ENCODE measurements at regions not wholly inside any gene's neighbourhood (a gene's known extent, or its start where the extent isn't known, plus 50 kb on each side); places are given as distances from the start of the nearest gene placed in this dataset.

DNA sequence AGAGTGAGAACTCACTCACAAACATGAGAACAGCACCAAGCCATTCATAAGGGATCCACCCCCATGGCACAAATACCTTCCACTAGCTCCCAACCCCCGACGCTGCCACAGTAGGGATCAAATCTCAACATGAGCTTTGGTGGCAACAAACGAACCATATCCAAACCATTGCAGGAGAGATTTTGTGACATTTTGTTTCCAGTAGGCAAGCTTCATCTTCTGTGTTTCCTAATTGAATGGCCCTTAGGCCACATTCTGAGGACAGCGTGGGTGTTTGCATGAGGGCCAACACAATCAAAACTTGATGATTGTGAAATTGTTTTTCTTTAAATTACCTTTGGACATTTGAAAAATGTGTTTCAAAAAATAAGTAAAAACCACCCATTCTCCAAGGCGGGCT is 102.6 kb upstream of the LNX1 start:
- no peak for DNase-seq (ENCODE audit: low spot score)

DNA sequence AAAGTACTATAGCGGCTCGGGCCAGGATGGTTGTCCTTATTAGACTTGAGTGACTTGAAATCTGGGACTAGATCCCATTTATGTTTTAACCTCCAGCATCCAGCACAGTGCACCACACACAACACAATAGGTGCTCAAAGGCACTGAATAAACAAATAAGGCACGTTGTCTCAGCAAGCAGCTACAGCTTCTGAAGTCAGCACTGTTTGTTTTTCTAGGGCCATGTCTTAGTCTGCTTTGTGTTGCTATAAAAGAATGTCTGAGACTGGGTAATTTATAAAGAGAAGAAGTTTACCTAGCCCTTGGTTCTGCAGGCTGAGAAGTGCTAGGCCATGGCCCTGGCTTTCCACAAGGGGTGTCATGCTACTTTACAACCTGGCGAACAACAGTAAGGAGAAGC is 102.1 kb upstream of the LNX1 start:
- DNase-seq (ENCODE audit: low spot score) = no peak

GRCh38 chr4:53688186-53688790 is 97.0 kb upstream of the LNX1 start:
- no peak for DNase-seq (ENCODE audit: low spot score)

- no peak for DNase-seq (ENCODE audit: low spot score)
These were observed 95.2 kb upstream of the LNX1 start for GRCh38 chr4:53686521-53686920.

DNA sequence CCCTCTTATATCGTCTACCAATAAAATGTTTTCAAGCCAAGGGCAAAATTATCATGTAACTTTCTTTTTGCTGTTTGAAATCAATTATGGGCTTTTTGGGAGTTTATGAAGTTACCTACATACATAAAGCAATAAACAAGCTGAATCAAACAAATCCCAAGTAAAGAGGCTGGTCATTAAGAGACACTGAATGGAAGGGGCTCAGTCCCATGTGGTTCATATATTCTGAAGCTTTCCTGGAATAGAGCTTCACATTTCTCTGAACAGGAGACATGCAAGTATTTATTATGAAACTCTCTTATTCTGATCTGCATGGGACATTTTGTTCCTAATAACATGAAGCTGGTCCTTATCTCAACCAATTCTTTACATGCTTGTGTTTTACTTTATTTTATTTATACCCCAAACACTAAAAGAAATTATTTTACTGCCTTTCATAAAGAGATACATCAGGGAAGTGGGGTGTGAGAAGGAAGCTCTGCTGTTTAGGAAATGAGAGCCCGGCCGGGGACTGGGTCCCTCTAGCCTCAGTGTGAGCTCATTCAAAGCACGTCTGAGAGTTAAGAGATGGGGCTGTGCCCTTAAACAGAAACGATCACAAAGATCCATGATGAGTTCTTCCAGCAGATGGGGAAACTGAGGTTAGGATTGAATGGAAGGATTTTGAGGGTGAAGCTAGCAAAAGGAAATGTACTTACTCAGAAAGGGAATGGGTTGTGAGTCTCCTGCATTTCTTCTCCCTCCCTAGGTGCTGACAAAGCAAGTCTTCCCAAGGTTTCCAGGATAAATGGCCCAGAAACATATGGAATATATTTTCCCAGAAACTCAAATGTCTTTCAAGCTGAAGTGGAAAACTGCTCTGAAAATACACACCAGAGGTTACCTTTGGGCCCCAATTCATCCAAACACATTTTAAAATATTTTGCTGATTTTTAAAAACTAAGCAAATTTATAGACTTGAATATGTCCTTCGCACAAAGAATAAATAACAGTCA is 93.1 kb upstream of the LNX1 start:
- no peak for DNase-seq (ENCODE audit: low spot score)

GRCh38 chr4:53682908-53683307 is 91.6 kb upstream of the LNX1 start:
- DNase-seq (ENCODE audit: low spot score) = no peak

DNA sequence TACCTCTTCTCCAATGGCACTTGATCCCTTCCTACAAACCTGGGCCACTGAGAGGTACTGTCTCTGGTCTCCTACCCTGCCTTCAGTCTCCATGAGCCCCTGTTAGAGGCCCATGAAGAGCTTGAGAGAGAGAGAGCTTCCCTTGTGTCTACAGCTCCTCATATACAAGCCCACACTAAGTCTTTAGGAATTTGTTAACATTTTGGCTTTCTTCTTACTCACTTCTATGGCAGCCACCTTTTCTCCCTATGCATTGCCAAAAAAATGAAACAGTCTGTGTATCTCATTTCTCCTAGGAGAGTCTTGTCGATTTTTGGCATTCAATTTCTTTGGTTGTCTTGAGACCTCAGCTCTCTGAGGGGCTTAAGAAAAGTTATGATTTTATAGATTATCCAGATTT is 90.9 kb upstream of the LNX1 start:
- DNase-seq (ENCODE audit: low spot score) = no peak

DNA sequence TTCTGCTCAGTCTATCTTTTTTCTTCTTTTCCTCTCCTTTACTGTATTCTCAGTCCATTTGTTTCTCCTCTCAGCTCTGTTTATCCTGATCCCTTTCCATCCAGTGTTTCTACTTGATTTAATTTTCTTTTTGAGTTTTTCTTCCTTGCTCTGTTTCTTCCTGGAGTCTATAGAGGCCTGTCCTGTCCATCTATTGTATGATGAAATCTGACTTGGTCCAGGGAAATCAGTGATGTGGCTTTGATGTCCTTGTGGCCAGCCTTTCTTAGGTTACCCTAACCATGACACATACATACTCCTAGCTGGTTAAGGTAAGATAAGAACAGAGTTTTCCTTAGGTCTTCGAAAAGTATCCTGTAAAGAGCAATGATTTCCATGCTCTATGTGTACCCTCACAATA is 89.3 kb upstream of the LNX1 start:
- no peak for DNase-seq (ENCODE audit: low spot score)

DNA sequence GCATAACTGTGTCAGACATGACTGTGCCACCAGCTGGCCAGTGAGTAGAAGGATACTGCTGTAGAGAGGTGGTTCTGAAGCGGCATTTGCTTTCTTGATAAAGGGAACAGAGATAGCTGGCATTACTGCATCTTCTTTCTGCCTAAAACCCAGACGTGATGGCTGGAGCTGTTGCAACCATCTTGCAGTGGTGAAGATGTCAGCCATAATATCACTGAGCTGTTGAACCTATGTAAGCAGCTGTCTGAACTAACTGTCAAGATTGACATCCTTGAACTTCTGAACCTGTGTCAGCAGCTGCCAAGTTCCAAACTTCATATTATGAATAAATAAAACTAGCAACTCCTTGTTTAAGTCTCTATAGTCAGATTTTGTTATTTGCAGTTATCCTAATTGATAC is 88.9 kb upstream of the LNX1 start:
- DNase-seq (ENCODE audit: low spot score) = no peak

GRCh38 chr4:53676402-53676871 is 85.2 kb upstream of the LNX1 start:
- DNase-seq (ENCODE audit: low spot score) = no peak

GRCh38 chr4:53674903-53675302 is 83.6 kb upstream of the LNX1 start:
- no peak for DNase-seq (ENCODE audit: low spot score)

DNA sequence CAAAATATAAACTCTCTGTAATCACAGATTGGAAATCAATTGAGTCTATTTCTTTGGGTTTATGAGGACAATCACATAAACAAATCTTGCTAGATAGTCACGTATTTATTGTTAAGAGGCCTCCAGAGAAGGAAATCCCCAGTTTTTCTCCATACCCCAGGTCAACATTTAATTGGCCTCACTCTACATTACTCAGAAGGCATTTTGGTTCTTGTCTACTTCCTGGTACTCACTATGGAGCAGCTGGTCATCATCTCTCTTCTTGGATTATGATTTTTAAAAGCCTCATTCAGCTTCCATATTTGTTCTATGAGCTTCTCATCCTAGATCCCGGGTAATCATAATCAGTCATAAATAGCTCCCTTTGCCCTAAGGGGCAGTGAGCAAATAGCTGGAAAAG is 81.6 kb upstream of the LNX1 start:
- DNase-seq (ENCODE audit: low spot score) = no peak

GRCh38 chr4:53671757-53672156 is 80.5 kb upstream of the LNX1 start:
- DNase-seq (ENCODE audit: low spot score) = no peak

DNA sequence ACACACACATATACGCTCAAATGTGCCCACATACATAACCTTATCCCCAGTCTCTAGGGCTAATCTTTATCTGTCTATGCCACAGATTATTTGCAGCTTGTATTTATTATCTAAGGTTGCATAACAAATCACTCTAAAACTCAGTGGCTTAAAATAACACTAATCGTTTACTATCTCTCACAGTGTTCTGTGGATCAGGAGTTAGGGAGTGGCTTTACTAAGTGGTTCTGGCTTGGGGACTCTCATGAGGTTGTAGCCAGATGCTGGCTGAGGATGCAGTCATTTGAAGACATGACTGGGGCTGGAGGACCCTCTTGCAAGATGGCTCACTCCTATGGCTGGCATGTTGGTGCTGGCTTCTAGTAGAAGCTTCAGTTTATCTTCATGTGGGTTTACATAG is 68.5 kb upstream of the LNX1 start:
- DNase-seq (ENCODE audit: low spot score) = no peak

- no peak for DNase-seq (ENCODE audit: low spot score)
These were observed 67.8 kb upstream of the LNX1 start for GRCh38 chr4:53659112-53659511.

- DNase-seq (ENCODE audit: low spot score) = no peak
These were observed 66.7 kb upstream of the LNX1 start for GRCh38 chr4:53658029-53658428.

DNA sequence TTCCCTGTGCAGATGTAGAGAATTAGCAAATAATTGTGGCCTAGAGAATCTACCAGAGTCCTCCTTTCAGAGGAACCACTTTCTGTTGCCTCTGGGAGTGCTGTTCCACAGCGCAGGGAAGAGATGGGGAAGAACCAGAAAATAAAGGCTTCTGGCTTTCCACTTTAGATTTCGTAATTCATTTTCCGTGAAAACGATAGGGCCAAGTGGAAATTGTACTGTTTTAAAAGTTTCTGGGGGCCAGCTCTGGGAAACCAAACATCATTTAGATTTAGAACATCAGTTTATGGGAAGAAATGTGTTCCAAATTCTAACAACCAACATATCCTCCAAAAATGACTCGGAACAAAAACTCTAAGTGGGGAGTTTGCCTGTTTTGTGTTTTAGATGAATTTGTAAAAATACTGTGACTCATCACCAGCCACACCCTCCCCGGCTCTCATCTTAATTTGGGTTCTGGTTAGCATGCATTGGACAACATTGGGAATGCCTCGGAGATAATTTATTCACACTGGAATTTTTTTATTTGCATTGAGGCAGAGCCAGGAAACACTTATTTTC is 65.2 kb upstream of the LNX1 start:
- no peak for DNase-seq (ENCODE audit: low spot score)

DNA sequence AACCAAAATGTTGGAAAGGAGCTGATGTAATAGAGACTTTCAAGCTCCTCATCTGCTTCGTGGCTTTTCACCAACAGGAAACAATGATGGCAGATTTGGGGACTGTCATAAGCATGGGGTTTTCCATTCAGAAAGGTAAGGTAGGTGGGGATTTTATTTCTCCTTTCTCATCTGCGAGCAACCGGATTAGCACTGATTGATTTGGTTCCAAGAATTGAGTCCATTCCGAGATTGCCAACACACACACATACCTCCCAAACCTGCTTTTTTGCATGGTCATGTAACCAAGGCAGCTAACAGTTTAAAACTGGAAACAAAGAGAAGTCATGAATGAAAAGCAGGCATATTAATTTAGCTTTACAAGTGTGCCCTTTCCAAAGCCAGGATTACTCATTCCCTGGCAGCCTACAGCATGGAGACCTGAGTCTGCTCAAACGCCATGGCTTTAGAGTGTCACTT is 63.0 kb upstream of the LNX1 start:
- DNase-seq (ENCODE audit: low spot score) = no peak

DNA sequence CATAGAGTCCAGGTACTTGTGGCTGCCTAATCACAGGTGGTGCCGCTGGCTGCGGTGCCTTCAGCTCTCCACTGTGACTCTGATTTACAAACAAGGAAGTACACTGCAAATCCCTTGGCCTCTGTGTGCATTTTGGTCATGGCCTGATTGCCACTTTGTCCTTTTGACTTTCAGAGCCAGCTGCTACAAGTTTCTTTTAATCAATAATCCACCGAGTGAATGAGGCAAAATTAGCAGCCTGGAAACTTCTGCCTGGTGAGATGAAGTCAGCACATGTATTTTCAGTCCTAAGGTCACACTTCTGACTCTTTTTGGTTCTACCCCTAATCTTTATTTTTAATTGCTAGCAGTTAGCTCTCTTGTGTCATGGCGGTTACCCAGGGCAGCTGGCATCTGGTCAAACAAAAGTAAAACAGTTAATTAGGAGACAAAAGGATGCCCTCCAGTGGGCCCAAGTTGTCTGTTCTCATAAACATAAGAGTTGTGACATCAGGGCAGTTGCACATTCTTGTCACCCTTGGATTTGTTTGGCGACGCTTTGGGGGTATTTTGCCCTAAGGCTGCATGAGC is 62.3 kb upstream of the LNX1 start:
- no peak for DNase-seq (ENCODE audit: low spot score)

GRCh38 chr4:53651156-53651735 is 60.0 kb upstream of the LNX1 start:
- no peak for DNase-seq (ENCODE audit: low spot score)

DNA sequence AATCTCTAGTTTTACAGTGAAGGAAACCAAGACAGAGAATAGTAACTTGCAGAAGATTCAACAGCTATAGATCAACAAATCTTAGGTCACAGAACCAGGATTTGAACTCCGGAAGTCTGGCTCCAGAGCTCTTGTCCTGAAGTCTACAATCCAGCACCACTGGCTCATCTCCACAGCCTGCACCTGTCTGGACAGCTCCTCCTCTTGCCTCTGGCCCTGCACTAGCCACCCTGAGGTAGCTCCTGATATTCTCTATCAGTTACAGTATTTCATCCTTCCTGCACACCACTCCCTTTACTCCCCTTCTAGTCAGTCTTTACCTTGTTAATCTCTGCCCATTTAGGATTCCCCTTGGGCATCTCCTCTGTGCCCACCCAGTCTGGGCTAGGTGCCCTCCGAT is 58.1 kb upstream of the LNX1 start:
- DNase-seq (ENCODE audit: low spot score) = no peak

- DNase-seq (ENCODE audit: low spot score) = no peak
These were observed 56.3 kb upstream of the LNX1 start for GRCh38 chr4:53647547-53647946.

Data from globus pallidus (tissue), 1 donor.